B cell (primary cell): ENCODE measurements at regions not wholly inside any gene's neighbourhood (a gene's known extent, or its start where the extent isn't known, plus 50 kb on each side); places are given as distances from the start of the nearest gene placed in this dataset.

Source experiments
- ATAC-seq: fragments of 200-7000 bp; cut with Tn5 transposase; one replicate; pipeline ENCODE4 v1.10.0; 2021; ENCODE audit warnings: low read depth, mild to moderate bottlenecking, moderate number of reproducible peaks, moderate library complexity
- CTCF ChIA-PET: fragments of 350-600 bp; sonication (Branson Sonifier 250); formaldehyde crosslinking; loops from one replicate; lab custom pipeline; 2021; ENCODE audit warnings: antibody characterized with exemption, inconsistent platforms; lab: Charles Lee
- POLR2A ChIA-PET: fragments of 350-600 bp; sonication (Branson Sonifier 250); formaldehyde crosslinking; loops from one replicate; lab custom pipeline; 2021; ENCODE audit warnings: antibody characterized with exemption; lab: Charles Lee
- DNase-seq: peaks from one replicate; pipeline ENCODE4 v3.0.0; 2013
- H2AFZ ChIP-seq: 2 replicates; pipeline ENCODE4 v1.6.1; 2012; ENCODE audit warnings: mild to moderate bottlenecking, low read depth, low read length; ENCODE audit not compliant: insufficient read depth, poor library complexity, severe bottlenecking
- H3K27ac ChIP-seq, 2 donors: 1 replicate in 1 of 2; 2 replicates in 1 of 2; pipeline ENCODE4 v1.5.1; 2012 to 2013; ENCODE audit warnings: low read length in 2 of 2, mild to moderate bottlenecking in 2 of 2, moderate library complexity in 1 of 2
- H3K27me3 ChIP-seq, 4 experiments: fragments of 200-600 bp in 1 of 4; sonication (generic) in 1 of 4; replicated peaks in 1 of 4; 1 replicate in 2 of 4; 2 replicates in 2 of 4; pipeline versions ENCODE4 v1.6.1 to v1.7.0; 2013 to 2016; ENCODE audit warnings: low read length in 3 of 4, mild to moderate bottlenecking in 2 of 4, mixed read lengths in 1 of 4, moderate library complexity in 1 of 4; ENCODE audit not compliant: insufficient read depth in 4 of 4, control insufficient read depth in 3 of 4; ENCODE audit errors: control extremely low read depth in 1 of 4
- H3K36me3 ChIP-seq, 2 experiments: replicated peaks in 1 of 2; 1 replicate in 1 of 2; 2 replicates in 1 of 2; pipeline versions ENCODE4 v1.6.1 to v1.7.1; 2013; ENCODE audit warnings: low read length in 1 of 2; ENCODE audit not compliant: insufficient read depth in 2 of 2, control insufficient read depth in 1 of 2; ENCODE audit errors: control extremely low read depth in 1 of 2, extremely low read depth in 1 of 2
- H3K4me1 ChIP-seq, 2 donors: fragments of 200-600 bp in 1 of 2; sonication (generic) in 1 of 2; 1 replicate in 1 of 2; 2 replicates in 1 of 2; pipeline versions ENCODE4 v1.5.1 to v1.6.1; 2013 to 2017; ENCODE audit warnings: low read length in 2 of 2; ENCODE audit not compliant: control insufficient read depth in 2 of 2, insufficient read depth in 2 of 2
- H3K4me2 ChIP-seq: replicated peaks from 2 replicates; pipeline ENCODE3; 2012; ENCODE audit warnings: mild to moderate bottlenecking, low read depth, low read length; ENCODE audit not compliant: poor library complexity, severe bottlenecking
- H3K4me3 ChIP-seq, 5 experiments: fragments of 200-600 bp in 1 of 5; sonication (generic) in 1 of 5; 1 replicate in 3 of 5; 2 replicates in 2 of 5; pipeline versions ENCODE4 v1.5.1 to v1.7.0; 2011 to 2016; ENCODE audit warnings: low read length in 4 of 5, mild to moderate bottlenecking in 4 of 5, low read depth in 2 of 5, control low read depth in 1 of 5, moderate library complexity in 1 of 5; ENCODE audit not compliant: insufficient read depth in 1 of 5; ENCODE audit errors: control extremely low read depth in 1 of 5, extremely low read depth in 1 of 5
- H3K79me2 ChIP-seq: fragments of 200-600 bp; sonication (generic); one replicate; pipeline ENCODE4 v1.6.0; 2016; ENCODE audit warnings: low read length; ENCODE audit not compliant: control insufficient read depth, insufficient read depth
- H3K9ac ChIP-seq: fragments of 200-600 bp; sonication (generic); 2 replicates; pipeline ENCODE4 v1.6.1; 2017; ENCODE audit warnings: mild to moderate bottlenecking, low read length, moderate library complexity
- H3K9me3 ChIP-seq, 3 donors: one replicate each; pipeline versions ENCODE4 v1.6.1 to v1.7.1; 2013; ENCODE audit warnings: low read length in 2 of 3; ENCODE audit not compliant: control insufficient read depth in 2 of 3, insufficient read depth in 1 of 3; ENCODE audit errors: control extremely low read depth in 1 of 3
- H4K20me1 ChIP-seq: 2 replicates; pipeline ENCODE4 v1.6.0; 2012; ENCODE audit warnings: mild to moderate bottlenecking, low read length; ENCODE audit not compliant: insufficient read depth, control insufficient read depth, poor library complexity, severe bottlenecking
- H3K27ac Mint-ChIP-seq: one replicate; pipeline ENCODE4 v1.8.0; 2021; ENCODE audit warnings: mixed read lengths
- H3K27me3 Mint-ChIP-seq: one replicate; pipeline ENCODE4 v1.8.0; 2021; ENCODE audit warnings: mixed read lengths
- H3K4me1 Mint-ChIP-seq: one replicate; pipeline ENCODE4 v1.8.0; 2021; ENCODE audit warnings: mixed read lengths
- H3K4me3 Mint-ChIP-seq: one replicate; pipeline ENCODE4 v1.8.0; 2021; ENCODE audit warnings: mixed read lengths
- H3K9me3 Mint-ChIP-seq: one replicate; pipeline ENCODE4 v1.8.0; 2022; ENCODE audit warnings: mixed read lengths; ENCODE audit not compliant: insufficient read depth
- CTCF ChIP-seq: fragments of 200-600 bp; IDR thresholded peaks from one replicate; pipeline ENCODE4 v1.8.0; 2022; ENCODE audit warnings: antibody characterized with exemption, mild to moderate bottlenecking
- EZH2 ChIP-seq: IDR thresholded peaks from 2 replicates; pipeline ENCODE4 v1.6.1; 2012; ENCODE audit warnings: borderline replicate concordance, low read depth, mild to moderate bottlenecking, moderate library complexity, low read length; ENCODE audit not compliant: insufficient read depth, poor library complexity, severe bottlenecking
- WGBS: methylation state at CpG from one replicate; pipeline ENCODE4 v1.1.5; 2013; ENCODE audit warnings: missing lambda C conversion rate; ENCODE audit not compliant: insufficient coverage; 5-methylcytosine and 5-hydroxymethylcytosine counted together
- intact Hi-C: fragments of 100-400 bp; cut with micrococcal nuclease; formaldehyde crosslinking; loops from one replicate; pipeline ENCODE4 v1.10.0; 2022

DNA sequence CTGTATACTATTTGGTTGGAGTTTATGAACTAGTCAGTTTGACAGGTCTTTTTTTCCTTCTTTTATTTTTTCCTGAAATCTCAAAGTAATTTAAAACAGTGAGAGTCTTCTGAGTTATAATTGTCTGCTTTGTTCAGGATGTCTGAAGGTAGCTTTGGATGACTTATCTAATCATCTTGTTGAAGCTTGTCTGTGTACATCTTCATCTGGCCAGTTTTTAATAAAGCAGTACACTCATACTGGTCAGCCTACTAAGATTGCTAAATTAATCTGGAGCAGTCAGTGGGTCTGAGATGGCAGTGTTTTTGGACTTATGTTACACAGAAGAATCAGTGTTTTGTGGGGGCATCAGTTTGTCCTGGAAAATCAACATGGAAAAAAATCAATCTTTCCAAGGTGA is 482.4 kb downstream of the CDH10 start:
- no peaks in the 10 kb centered on the region for H3K36me3 ChIP-seq
- no peaks in the 10 kb centered on the region for H3K27me3 Mint-ChIP-seq
- ChIA-PET POLR2A (no interaction called here), CTCF (no interaction called here)
- H3K4me1 ChIP-seq = no peaks in the 10 kb centered on the region
- H3K4me3 Mint-ChIP-seq = no peak overlapping the region
- H3K79me2 ChIP-seq = no peaks in the 10 kb centered on the region
- no peak overlapping the region for H2AFZ ChIP-seq
- no peak overlapping the region for H3K4me2 ChIP-seq
- intact Hi-C loops = no loop called here
- peaks cover 9% of the 10 kb centered on the region for H3K9me3 Mint-ChIP-seq
- H3K9ac ChIP-seq = no peak overlapping the region
- TF ChIP-seq CTCF (no peak), EZH2 (no peak)
- no peak overlapping the region for H3K4me3 ChIP-seq
- no peaks in the 10 kb centered on the region for H4K20me1 ChIP-seq
- peaks cover 0 to 1% (median 0%) of the 10 kb centered on the region in 3 donors for H3K9me3 ChIP-seq
- no peak for DNase-seq
- no peak for ATAC-seq
- H3K4me1 Mint-ChIP-seq = no peaks in the 10 kb centered on the region
- H3K27me3 ChIP-seq = no peaks in the 10 kb centered on the region
- no peak overlapping the region for H3K27ac Mint-ChIP-seq
- H3K27ac ChIP-seq = no peak overlapping the region

GRCh38 chr5:24163091-24163490 is 481.7 kb downstream of the CDH10 start:
- peaks cover 10% of the 10 kb centered on the region for H3K9me3 Mint-ChIP-seq

More at GRCh38 chr5:24163091-24163490, 481.7 kb downstream of the CDH10 start:
- 95% methylated on average over 2 of the region's 2 CpGs for WGBS
- Histone ChIP-seq H3K27ac (no peak overlapping the region), H3K9me3 (peaks cover 0 to 1% (median 0%) of the 10 kb centered on the region in 3 donors), H3K9ac (no peak overlapping the region), H3K36me3 (no peaks in the 10 kb centered on the region), H3K4me1 (no peaks in the 10 kb centered on the region), H3K4me3 (no peak overlapping the region), H3K27me3 (no peaks in the 10 kb centered on the region), H3K4me2 (no peak overlapping the region), H4K20me1 (no peaks in the 10 kb centered on the region), H2AFZ (no peak overlapping the region), H3K79me2 (no peaks in the 10 kb centered on the region)
- no peak overlapping the region for H3K27ac Mint-ChIP-seq
- H3K27me3 Mint-ChIP-seq = no peaks in the 10 kb centered on the region
- intact Hi-C loops = no loop called here
- ATAC-seq (no peak), DNase-seq (no peak)
- TF ChIP-seq EZH2 (no peak), CTCF (no peak)
- POLR2A ChIA-PET = no interaction called here
- no peaks in the 10 kb centered on the region for H3K4me1 Mint-ChIP-seq
- CTCF ChIA-PET = no interaction called here
- no peak overlapping the region for H3K4me3 Mint-ChIP-seq
